ENCODE measurements at regions not wholly inside any gene's neighbourhood (a gene's known extent, or its start where the extent isn't known, plus 50 kb on each side); places are given as distances from the start of the nearest gene placed in this dataset.

DNA sequence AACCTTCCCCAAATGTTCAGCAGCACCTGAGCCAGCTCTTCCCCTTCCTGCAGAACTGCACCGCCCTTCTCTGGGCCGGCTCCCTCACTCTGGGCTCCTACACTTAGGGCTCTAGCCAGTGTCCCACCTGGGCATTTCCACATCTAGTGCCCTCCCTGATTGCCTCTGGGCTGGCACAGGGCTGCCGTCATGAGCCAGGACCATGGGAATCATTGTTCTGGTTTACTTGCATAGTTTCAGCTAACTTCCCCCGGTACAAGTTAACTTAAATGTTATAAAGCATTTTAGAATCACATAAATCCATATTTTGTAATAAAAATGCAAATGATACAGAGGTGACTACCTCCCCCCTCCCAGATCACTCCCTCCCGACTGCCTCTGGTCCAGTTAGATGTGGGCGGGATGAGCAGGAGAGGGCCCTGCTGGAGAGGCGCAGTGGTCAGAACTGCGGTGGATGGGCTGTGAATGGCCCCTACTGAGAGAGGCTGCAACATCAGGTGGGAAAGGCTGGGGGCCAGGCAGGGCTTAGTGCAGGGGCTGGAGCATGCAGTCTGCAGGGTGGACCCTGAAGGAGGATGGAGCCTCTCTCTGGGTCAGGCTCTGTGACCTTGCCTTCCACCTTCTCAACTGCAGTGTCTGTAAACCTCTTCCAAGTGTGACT is 371.4 kb upstream of the C1orf174 start:
- TF ChIP-seq ARNT (IDR thresholded peaks at IDR 0.05) (no peak), ELF4 (IDR thresholded peaks at IDR 0.05) (no peak), BHLHE40 (IDR thresholded peaks at IDR 0.05; ENCODE audit: borderline replicate concordance) (no peak), HDGF (IDR thresholded peaks at IDR 0.05; ENCODE audit: borderline replicate concordance) (no peak), SP1 (IDR thresholded peaks at IDR 0.05) (no peak), L3MBTL2 (conservative IDR thresholded peaks at IDR 0.05) (no peak)
